ENCODE measurements at regions not wholly inside any gene's neighbourhood (a gene's known extent, or its start where the extent isn't known, plus 50 kb on each side); places are given as distances from the start of the nearest gene placed in this dataset.

DNA sequence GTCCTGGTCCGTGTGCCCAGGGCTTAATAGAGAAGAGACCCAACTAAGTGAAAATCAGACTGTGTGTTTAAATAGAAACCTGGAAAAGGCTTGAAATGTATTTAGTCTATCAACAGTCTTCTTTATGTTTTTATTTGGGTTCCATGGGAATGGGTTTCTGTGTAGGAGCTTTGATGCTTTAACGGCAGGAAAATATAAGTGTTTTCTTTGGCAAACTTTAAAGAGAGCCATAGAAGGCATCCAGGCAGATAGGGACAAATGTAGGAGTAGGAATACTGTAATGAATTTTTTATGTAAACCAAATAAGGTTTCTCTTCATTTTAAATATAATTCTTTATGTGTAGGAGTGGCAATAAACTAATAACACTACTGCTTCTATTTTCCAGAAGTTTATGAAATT, 989.0 kb downstream of the GATA3 start:
- Histone ChIP-seq H3K9me1 (ENCODE audit: control insufficient read depth, extremely low read depth, insufficient read depth, low read length) (no peaks in the 10 kb centered on the region), H3K4me2 (ENCODE audit: control insufficient read depth, extremely low read depth, insufficient read depth, low read depth, low read length) (no peak overlapping the region), H3K27ac (ENCODE audit: control insufficient read depth, insufficient read depth, low read length) (no peak overlapping the region), H4K20me1 (ENCODE audit: control insufficient read depth, extremely low read depth, insufficient read depth, low read length) (no peaks in the 10 kb centered on the region), H3K79me2 (ENCODE audit: control insufficient read depth, insufficient read depth, low read length) (no peaks in the 10 kb centered on the region), H3K4me3 (ENCODE audit: control insufficient read depth in 2 of 3, extremely low read depth in 1 of 3, insufficient read depth in 2 of 3, low read depth in 1 of 3, low read length in 3 of 3) (no peak overlapping the region), H3K36me3 (ENCODE audit: control insufficient read depth in 2 of 2, extremely low read depth in 1 of 2, insufficient read depth in 2 of 2, low read length in 2 of 2) (no peaks in the 10 kb centered on the region), H3K27me3 (ENCODE audit: control insufficient read depth, extremely low read depth, insufficient read depth, low read length) (no peaks in the 10 kb centered on the region), H3K9me3 (ENCODE audit: control insufficient read depth, low read depth, low read length) (no peaks in the 10 kb centered on the region), H2AFZ (ENCODE audit: control insufficient read depth, low read length) (no peak overlapping the region), H3K4me1 (ENCODE audit: control insufficient read depth, extremely low read depth, insufficient read depth, low read length) (no peaks in the 10 kb centered on the region), H3K9ac (ENCODE audit: control insufficient read depth, extremely low read depth, insufficient read depth, low read length) (no peak overlapping the region)
- FAIRE-seq = no peak
- TF ChIP-seq, protein P1, sequence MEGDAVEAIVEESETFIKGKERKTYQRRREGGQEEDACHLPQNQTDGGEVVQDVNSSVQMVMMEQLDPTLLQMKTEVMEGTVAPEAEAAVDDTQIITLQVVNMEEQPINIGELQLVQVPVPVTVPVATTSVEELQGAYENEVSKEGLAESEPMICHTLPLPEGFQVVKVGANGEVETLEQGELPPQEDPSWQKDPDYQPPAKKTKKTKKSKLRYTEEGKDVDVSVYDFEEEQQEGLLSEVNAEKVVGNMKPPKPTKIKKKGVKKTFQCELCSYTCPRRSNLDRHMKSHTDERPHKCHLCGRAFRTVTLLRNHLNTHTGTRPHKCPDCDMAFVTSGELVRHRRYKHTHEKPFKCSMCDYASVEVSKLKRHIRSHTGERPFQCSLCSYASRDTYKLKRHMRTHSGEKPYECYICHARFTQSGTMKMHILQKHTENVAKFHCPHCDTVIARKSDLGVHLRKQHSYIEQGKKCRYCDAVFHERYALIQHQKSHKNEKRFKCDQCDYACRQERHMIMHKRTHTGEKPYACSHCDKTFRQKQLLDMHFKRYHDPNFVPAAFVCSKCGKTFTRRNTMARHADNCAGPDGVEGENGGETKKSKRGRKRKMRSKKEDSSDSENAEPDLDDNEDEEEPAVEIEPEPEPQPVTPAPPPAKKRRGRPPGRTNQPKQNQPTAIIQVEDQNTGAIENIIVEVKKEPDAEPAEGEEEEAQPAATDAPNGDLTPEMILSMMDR (optimal IDR thresholded peaks at IDR 0.05 in 1 of 3, IDR thresholded peaks at IDR 0.05 in 1 of 3, conservative IDR thresholded peaks at IDR 0.05 in 1 of 3; ENCODE audit: extremely low read depth in 1 of 3, insufficient read depth in 2 of 3, low read length in 3 of 3) = no peak
- TF ChIP-seq EZH2 (IDR thresholded peaks at IDR 0.05; ENCODE audit: low read length) = no peak
- no peak for DNase-seq (ENCODE audit: low read depth, low spot score)
- dilution Hi-C loops (cut with MboI; ENCODE audit: extremely low pct_ligation_motif_present, low sequenced_read_pairs) = no loop called here

DNA sequence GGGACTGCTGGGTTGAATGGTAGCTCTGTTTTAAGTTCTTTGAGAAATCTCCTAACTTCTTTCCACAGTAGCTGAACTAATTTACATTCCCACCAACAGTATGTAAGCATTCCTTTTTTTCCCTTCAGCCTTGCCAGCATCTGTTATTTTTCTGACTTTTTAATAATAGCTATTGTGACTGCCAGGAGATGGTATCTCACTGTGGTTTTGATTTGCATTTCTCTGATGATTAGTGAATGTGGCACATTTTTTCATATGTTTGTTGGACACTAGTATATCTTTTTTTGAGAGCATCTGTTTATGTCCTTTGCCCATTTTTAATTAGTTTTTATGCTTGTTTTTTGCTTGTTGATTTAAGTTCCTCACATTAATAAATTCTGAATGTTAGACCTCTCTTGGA, 990.8 kb downstream of the GATA3 start:
- Histone ChIP-seq H3K36me3 (ENCODE audit: control insufficient read depth in 2 of 2, extremely low read depth in 1 of 2, insufficient read depth in 2 of 2, low read length in 2 of 2) (no peaks in the 10 kb centered on the region), H3K27me3 (ENCODE audit: control insufficient read depth, extremely low read depth, insufficient read depth, low read length) (no peaks in the 10 kb centered on the region), H3K9ac (ENCODE audit: control insufficient read depth, extremely low read depth, insufficient read depth, low read length) (no peak overlapping the region), H3K9me3 (ENCODE audit: control insufficient read depth, low read depth, low read length) (no peaks in the 10 kb centered on the region), H2AFZ (ENCODE audit: control insufficient read depth, low read length) (no peak overlapping the region), H3K4me3 (ENCODE audit: control insufficient read depth in 2 of 3, extremely low read depth in 1 of 3, insufficient read depth in 2 of 3, low read depth in 1 of 3, low read length in 3 of 3) (no peak overlapping the region), H4K20me1 (ENCODE audit: control insufficient read depth, extremely low read depth, insufficient read depth, low read length) (no peaks in the 10 kb centered on the region), H3K4me2 (ENCODE audit: control insufficient read depth, extremely low read depth, insufficient read depth, low read depth, low read length) (no peak overlapping the region), H3K4me1 (ENCODE audit: control insufficient read depth, extremely low read depth, insufficient read depth, low read length) (no peaks in the 10 kb centered on the region), H3K9me1 (ENCODE audit: control insufficient read depth, extremely low read depth, insufficient read depth, low read length) (no peaks in the 10 kb centered on the region), H3K27ac (ENCODE audit: control insufficient read depth, insufficient read depth, low read length) (no peak overlapping the region), H3K79me2 (ENCODE audit: control insufficient read depth, insufficient read depth, low read length) (no peaks in the 10 kb centered on the region)
- dilution Hi-C loops (cut with MboI; ENCODE audit: extremely low pct_ligation_motif_present, low sequenced_read_pairs) = no loop called here
- TF ChIP-seq EZH2 (IDR thresholded peaks at IDR 0.05; ENCODE audit: low read length) = no peak
- TF ChIP-seq, protein P1 (optimal IDR thresholded peaks at IDR 0.05 in 1 of 3, IDR thresholded peaks at IDR 0.05 in 1 of 3, conservative IDR thresholded peaks at IDR 0.05 in 1 of 3; ENCODE audit: extremely low read depth in 1 of 3, insufficient read depth in 2 of 3, low read length in 3 of 3) = no peak
- DNase-seq (ENCODE audit: low read depth, low spot score) (no peak), FAIRE-seq (no peak)
